ENCODE measurements at regions not wholly inside any gene's neighbourhood (a gene's known extent, or its start where the extent isn't known, plus 50 kb on each side); places are given as distances from the start of the nearest gene placed in this dataset.
A peak's percentile ranks its signal among the peaks of the same experiment; 100 is the strongest.

GRCh38 chrX:124619710-124620109 is 273.3 kb downstream of the SH2D1A start:
- Mint-ChIP-seq H3K36me3 (no peaks in the 10 kb centered on the region), H3K27ac (no peak overlapping the region), H3K4me1 (no peaks in the 10 kb centered on the region), H3K27me3 (no peaks in the 10 kb centered on the region), H3K9me3 (no peaks in the 10 kb centered on the region), H3K4me3 (no peak overlapping the region)
- Histone ChIP-seq H3K36me3 (ENCODE audit: control insufficient read depth in 2 of 3, insufficient read depth in 3 of 3, low read length in 3 of 3) (no peaks in the 10 kb centered on the region), H3K4me1 (ENCODE audit: control insufficient read depth in 2 of 2, insufficient read depth in 2 of 2, low read length in 2 of 2) (no peaks in the 10 kb centered on the region), H3K27ac (ENCODE audit: low read depth, low read length) (no peak overlapping the region), H3K4me3 (ENCODE audit: low read length) (no peak overlapping the region), H3K27me3 (ENCODE audit: control insufficient read depth in 2 of 2, insufficient read depth in 2 of 2, low read length in 2 of 2) (no peaks in the 10 kb centered on the region), H3K9me3 (ENCODE audit: control insufficient read depth in 2 of 3, low read length in 3 of 3) (no peaks in the 10 kb centered on the region)
- CTCF ChIA-PET, result no interaction called here
- DNase-seq, result no peak
- intact Hi-C loops (cut with micrococcal nuclease), result no loop called here
- POLR2A ChIA-PET, result no interaction called here
- ATAC-seq, result no peak

- no peaks in the 10 kb centered on the region for H3K4me1 Mint-ChIP-seq
- H3K27ac Mint-ChIP-seq, result no peak overlapping the region
- Histone ChIP-seq H3K9me3 (ENCODE audit: control insufficient read depth in 2 of 3, low read length in 3 of 3) (no peaks in the 10 kb centered on the region), H3K4me3 (ENCODE audit: low read length) (no peak overlapping the region), H3K36me3 (ENCODE audit: control insufficient read depth in 2 of 3, insufficient read depth in 3 of 3, low read length in 3 of 3) (no peaks in the 10 kb centered on the region), H3K27me3 (ENCODE audit: control insufficient read depth in 2 of 2, insufficient read depth in 2 of 2, low read length in 2 of 2) (no peaks in the 10 kb centered on the region), H3K27ac (ENCODE audit: low read depth, low read length) (no peak overlapping the region), H3K4me1 (ENCODE audit: control insufficient read depth in 2 of 2, insufficient read depth in 2 of 2, low read length in 2 of 2) (no peaks in the 10 kb centered on the region)
- peaks cover 0 to 2% (median 0%) of the 10 kb centered on the region in 11 donors for H3K9me3 Mint-ChIP-seq
- intact Hi-C loops (cut with micrococcal nuclease), result no loop called here
- H3K4me3 Mint-ChIP-seq, result no peak overlapping the region
- CTCF ChIA-PET, result no interaction called here
- DNase-seq (no peak), ATAC-seq (no peak)
- POLR2A ChIA-PET, result no interaction called here
- H3K27me3 Mint-ChIP-seq, result no peaks in the 10 kb centered on the region
- no peaks in the 10 kb centered on the region for H3K36me3 Mint-ChIP-seq
These were observed 288.0 kb downstream of the SH2D1A start for GRCh38 chrX:124634363-124634762.

GRCh38 chrX:124641737-124642491 is 295.6 kb downstream of the SH2D1A start:
- H3K4me3 Mint-ChIP-seq, result peak overlapping the region in 1 of 10 donors; percentile 17
- no peak for DNase-seq

GRCh38 chrX:124646403-124646802 is 300.0 kb downstream of the SH2D1A start:
- intact Hi-C loops (cut with micrococcal nuclease), result no loop called here
- ChIA-PET POLR2A (no interaction called here), CTCF (no interaction called here)
- no peak overlapping the region for H3K4me3 Mint-ChIP-seq
- Histone ChIP-seq H3K4me3 (ENCODE audit: low read length) (no peak overlapping the region), H3K9me3 (ENCODE audit: control insufficient read depth in 2 of 3, low read length in 3 of 3) (no peaks in the 10 kb centered on the region), H3K4me1 (ENCODE audit: control insufficient read depth in 2 of 2, insufficient read depth in 2 of 2, low read length in 2 of 2) (no peaks in the 10 kb centered on the region), H3K27ac (ENCODE audit: low read depth, low read length) (no peak overlapping the region), H3K36me3 (ENCODE audit: control insufficient read depth in 2 of 3, insufficient read depth in 3 of 3, low read length in 3 of 3) (no peaks in the 10 kb centered on the region), H3K27me3 (ENCODE audit: control insufficient read depth in 2 of 2, insufficient read depth in 2 of 2, low read length in 2 of 2) (no peaks in the 10 kb centered on the region)
- no peaks in the 10 kb centered on the region for H3K4me1 Mint-ChIP-seq
- DNase-seq (no peak), ATAC-seq (no peak)
- peaks cover 0 to 2% (median 0%) of the 10 kb centered on the region in 5 donors for H3K36me3 Mint-ChIP-seq
- no peak overlapping the region for H3K27ac Mint-ChIP-seq
- H3K9me3 Mint-ChIP-seq, result no peaks in the 10 kb centered on the region
- no peaks in the 10 kb centered on the region for H3K27me3 Mint-ChIP-seq

More at GRCh38 chrX:124641737-124642491, 295.6 kb downstream of the SH2D1A start:
- H3K27ac Mint-ChIP-seq, result no peak overlapping the region
- H3K9me3 Mint-ChIP-seq, result no peaks in the 10 kb centered on the region
- intact Hi-C loops (cut with micrococcal nuclease), result no loop called here
- ChIA-PET POLR2A (no interaction called here), CTCF (no interaction called here)
- no peaks in the 10 kb centered on the region for H3K4me1 Mint-ChIP-seq
- peaks cover 0 to 8% (median 5%) of the 10 kb centered on the region in 5 donors for H3K36me3 Mint-ChIP-seq
- Histone ChIP-seq H3K36me3 (ENCODE audit: control insufficient read depth in 2 of 3, insufficient read depth in 3 of 3, low read length in 3 of 3) (no peaks in the 10 kb centered on the region), H3K4me1 (ENCODE audit: control insufficient read depth in 2 of 2, insufficient read depth in 2 of 2, low read length in 2 of 2) (no peaks in the 10 kb centered on the region), H3K4me3 (ENCODE audit: low read length) (no peak overlapping the region), H3K27me3 (ENCODE audit: control insufficient read depth in 2 of 2, insufficient read depth in 2 of 2, low read length in 2 of 2) (no peaks in the 10 kb centered on the region), H3K27ac (ENCODE audit: low read depth, low read length) (no peak overlapping the region), H3K9me3 (ENCODE audit: control insufficient read depth in 2 of 3, low read length in 3 of 3) (no peaks in the 10 kb centered on the region)
- ATAC-seq, result peak; percentile 59
- H3K27me3 Mint-ChIP-seq, result no peaks in the 10 kb centered on the region

GRCh38 chrX:124651031-124651430 is 304.7 kb downstream of the SH2D1A start:
- Histone ChIP-seq H3K36me3 (ENCODE audit: control insufficient read depth in 2 of 3, insufficient read depth in 3 of 3, low read length in 3 of 3) (no peaks in the 10 kb centered on the region), H3K27me3 (ENCODE audit: control insufficient read depth in 2 of 2, insufficient read depth in 2 of 2, low read length in 2 of 2) (no peaks in the 10 kb centered on the region), H3K27ac (ENCODE audit: low read depth, low read length) (no peak overlapping the region), H3K4me3 (ENCODE audit: low read length) (no peak overlapping the region), H3K9me3 (ENCODE audit: control insufficient read depth in 2 of 3, low read length in 3 of 3) (no peaks in the 10 kb centered on the region), H3K4me1 (ENCODE audit: control insufficient read depth in 2 of 2, insufficient read depth in 2 of 2, low read length in 2 of 2) (no peaks in the 10 kb centered on the region)
- Mint-ChIP-seq H3K4me1 (no peaks in the 10 kb centered on the region), H3K4me3 (no peak overlapping the region), H3K27me3 (no peaks in the 10 kb centered on the region), H3K9me3 (peaks cover 0 to 5% (median 0%) of the 10 kb centered on the region in 11 donors), H3K27ac (no peak overlapping the region), H3K36me3 (peaks cover 0 to 4% (median 0%) of the 10 kb centered on the region in 5 donors)
- CTCF ChIA-PET, result no interaction called here
- POLR2A ChIA-PET, result no interaction called here
- intact Hi-C loops (cut with micrococcal nuclease), result no loop called here
- DNase-seq (no peak), ATAC-seq (no peak)

GRCh38 chrX:124665621-124666400 is 319.4 kb downstream of the SH2D1A start:
- no peak overlapping the region for H3K4me3 ChIP-seq (ENCODE audit: low read length)
- no peaks in the 10 kb centered on the region for H3K36me3 ChIP-seq (ENCODE audit: control insufficient read depth in 2 of 3, insufficient read depth in 3 of 3, low read length in 3 of 3)
- no peak for DNase-seq
- Mint-ChIP-seq H3K4me1 (peaks cover 0 to 13% (median 7%) of the 10 kb centered on the region in 7 donors), H3K27ac (no peak overlapping the region), H3K36me3 (no peaks in the 10 kb centered on the region), H3K4me3 (no peak overlapping the region), H3K27me3 (peaks cover 0 to 5% (median 0%) of the 10 kb centered on the region in 5 donors), H3K9me3 (peaks cover 0 to 2% (median 0%) of the 10 kb centered on the region in 11 donors)
- no peak for ATAC-seq
- H3K4me1 ChIP-seq (ENCODE audit: control insufficient read depth in 2 of 2, insufficient read depth in 2 of 2, low read length in 2 of 2), result no peaks in the 10 kb centered on the region
- ChIA-PET CTCF (no interaction called here), POLR2A (interaction anchor here (0.7 kb wide), 1 partner anchor 47 kb away, joined by 3 read pairs; no protein-coding TSS in a partner anchor)
- intact Hi-C loops (cut with micrococcal nuclease), result loop anchor here in 1 of 2 donors (5.0 kb wide), 1 partner anchor 71 kb away; no protein-coding TSS in a partner anchor
- H3K9me3 ChIP-seq (ENCODE audit: control insufficient read depth in 2 of 3, low read length in 3 of 3), result no peaks in the 10 kb centered on the region
- H3K27ac ChIP-seq (ENCODE audit: low read depth, low read length), result no peak overlapping the region
- H3K27me3 ChIP-seq (ENCODE audit: control insufficient read depth in 2 of 2, insufficient read depth in 2 of 2, low read length in 2 of 2), result no peaks in the 10 kb centered on the region
